Panc1 (cell line): ENCODE measurements at regions not wholly inside any gene's neighbourhood (a gene's known extent, or its start where the extent isn't known, plus 50 kb on each side); places are given as distances from the start of the nearest gene placed in this dataset.

ENCODE experiments used
- ATAC-seq: fragments of 200-7000 bp; cut with Tn5 transposase; 2 replicates; pipeline ENCODE4 v1.9.1; 2020; ENCODE audit warnings: mild to moderate bottlenecking, moderate library complexity
- BruUV-seq: library from RNA; stranded (reverse); fragments of 400-500 nt; replicated peaks from 2 replicates; lab custom pipeline; 2021; lab: Mats Ljungman, UMichigan
- CTCF ChIA-PET: fragments of 300-600 bp; sonication (Branson Sonifier 250); formaldehyde crosslinking; loops from one replicate; lab custom pipeline; 2022; ENCODE audit warnings: antibody characterized with exemption; lab: Charles Lee
- POLR2A ChIA-PET: fragments of 300-600 bp; sonication (Branson Sonifier 250); formaldehyde crosslinking; loops from one replicate; lab custom pipeline; 2022; ENCODE audit warnings: antibody characterized with exemption; lab: Charles Lee
- DNase-seq: peaks from one replicate; pipeline ENCODE4 v3.0.0-alpha.2; 2010; ENCODE audit warnings: low read depth, low spot score
- H3K27ac ChIP-seq: 2 replicates; pipeline ENCODE4 v1.5.1; 2011; ENCODE audit warnings: mild to moderate bottlenecking, low read length, inconsistent platforms
- H3K27me3 ChIP-seq: fragments of 200-500 bp; sonication (Bioruptor generic); 2 replicates; pipeline ENCODE4 v1.6.0; 2014; ENCODE audit warnings: low read length, inconsistent platforms; ENCODE audit not compliant: control insufficient read depth, insufficient read depth
- H3K36me3 ChIP-seq: fragments of 200-500 bp; sonication (Bioruptor generic); 2 replicates; pipeline ENCODE4 v1.5.1; 2014; ENCODE audit warnings: inconsistent platforms, mild to moderate bottlenecking, low read length, moderate library complexity; ENCODE audit not compliant: control insufficient read depth, insufficient read depth
- H3K4me1 ChIP-seq: 2 replicates; pipeline ENCODE4 v1.5.1; 2011; ENCODE audit warnings: inconsistent platforms, mild to moderate bottlenecking, low read length, moderate library complexity; ENCODE audit not compliant: control insufficient read depth, insufficient read depth
- H3K4me3 ChIP-seq, 2 experiments: 2 replicates each; pipeline ENCODE4 v1.5.1; 2011 to 2012; ENCODE audit warnings: low read depth in 2 of 2, low read length in 2 of 2, mild to moderate bottlenecking in 2 of 2, inconsistent platforms in 1 of 2, moderate library complexity in 1 of 2
- H3K9me3 ChIP-seq: fragments of 200-500 bp; sonication (Bioruptor generic); 2 replicates; pipeline ENCODE4 v1.5.1; 2014; ENCODE audit warnings: low read depth, mild to moderate bottlenecking, inconsistent platforms, low read length, moderate library complexity; ENCODE audit not compliant: control insufficient read depth, insufficient read depth
- POLR2AphosphoS5 ChIP-seq: IDR thresholded peaks from 2 replicates; pipeline ENCODE4 v1.6.1; 2012; ENCODE audit warnings: mild to moderate bottlenecking, low read depth, low read length, moderate library complexity
- SIN3A ChIP-seq: IDR thresholded peaks from 2 replicates; pipeline ENCODE4 v1.6.1; 2012; ENCODE audit warnings: low read depth, mild to moderate bottlenecking, low read length, moderate library complexity, borderline replicate concordance; ENCODE audit not compliant: insufficient read depth
- TCF7L2 ChIP-seq: IDR thresholded peaks from 2 replicates; pipeline ENCODE4 v1.6.1; 2011; ENCODE audit warnings: mild to moderate bottlenecking, low read depth, low read length, inconsistent platforms
- in situ Hi-C: cut with HindIII; loops from 2 replicates; pipeline ENCODE4 v1.10.0; 2016; ENCODE audit warnings: low sequenced_read_pairs, low pct_unique_long_range_greater_than_20kb
- intact Hi-C: fragments of 100-400 bp; cut with micrococcal nuclease; formaldehyde crosslinking; loops from one replicate; pipeline ENCODE4 v1.10.0; 2022; ENCODE audit not compliant: unreplicated experiment
- TF ChIP-seq, protein P1 (sequence below): fragments of 450-650 bp; IDR thresholded peaks from 2 replicates; pipeline ENCODE4 v1.5.1; 2017; ENCODE audit warnings: mild to moderate bottlenecking
- TF ChIP-seq, protein P2 (sequence below), 2 experiments: IDR thresholded peaks; 2 replicates each; pipeline ENCODE4 v1.6.1; 2011 to 2012; ENCODE audit warnings: low read depth in 2 of 2, control low read depth in 1 of 2, low read length in 1 of 2, mild to moderate bottlenecking in 1 of 2, moderate library complexity in 1 of 2; ENCODE audit not compliant: insufficient read depth in 1 of 2

DNA sequence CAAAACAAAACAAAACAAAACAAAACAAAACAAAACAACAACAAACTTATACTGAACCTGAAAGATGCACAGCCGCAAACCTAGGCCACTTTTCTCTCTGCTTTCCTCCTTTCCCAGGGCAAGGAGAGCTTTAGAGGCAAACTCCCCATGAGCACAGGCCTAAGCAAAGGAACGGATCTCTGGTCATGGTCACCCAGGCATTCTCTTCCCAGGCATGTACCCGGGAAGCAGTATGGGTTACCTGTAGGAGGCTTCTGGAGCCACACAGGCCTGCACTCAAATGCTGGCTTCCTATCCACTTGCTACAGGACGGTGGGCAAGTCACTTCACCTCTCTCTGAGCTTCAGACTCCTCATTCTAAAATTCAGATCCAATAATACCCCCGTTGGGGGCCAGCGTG lies 171.8 kb downstream of the SMAD6 start:
- ATAC-seq, result peak; percentile 37; the same call in 1 of the 2 replicates
- ChIA-PET CTCF (interaction anchor here (0.5 kb wide), 1 partner anchor 70 kb away, joined by 3 read pairs; no protein-coding TSS in a partner anchor), POLR2A (interaction anchor here (0.5 kb wide), 1 partner anchor 73 kb away, joined by 6 read pairs; no protein-coding TSS in a partner anchor)
- DNase-seq, result no peak
- H3K27ac ChIP-seq, result peak overlapping the region; percentile 80
- H3K36me3 ChIP-seq, result no peaks in the 10 kb centered on the region
- H3K9me3 ChIP-seq, result peaks cover 12% of the 10 kb centered on the region; the same call in 1 of the 2 replicates
- peaks cover 53% of the 10 kb centered on the region for H3K4me1 ChIP-seq
- TF ChIP-seq, protein P1, sequence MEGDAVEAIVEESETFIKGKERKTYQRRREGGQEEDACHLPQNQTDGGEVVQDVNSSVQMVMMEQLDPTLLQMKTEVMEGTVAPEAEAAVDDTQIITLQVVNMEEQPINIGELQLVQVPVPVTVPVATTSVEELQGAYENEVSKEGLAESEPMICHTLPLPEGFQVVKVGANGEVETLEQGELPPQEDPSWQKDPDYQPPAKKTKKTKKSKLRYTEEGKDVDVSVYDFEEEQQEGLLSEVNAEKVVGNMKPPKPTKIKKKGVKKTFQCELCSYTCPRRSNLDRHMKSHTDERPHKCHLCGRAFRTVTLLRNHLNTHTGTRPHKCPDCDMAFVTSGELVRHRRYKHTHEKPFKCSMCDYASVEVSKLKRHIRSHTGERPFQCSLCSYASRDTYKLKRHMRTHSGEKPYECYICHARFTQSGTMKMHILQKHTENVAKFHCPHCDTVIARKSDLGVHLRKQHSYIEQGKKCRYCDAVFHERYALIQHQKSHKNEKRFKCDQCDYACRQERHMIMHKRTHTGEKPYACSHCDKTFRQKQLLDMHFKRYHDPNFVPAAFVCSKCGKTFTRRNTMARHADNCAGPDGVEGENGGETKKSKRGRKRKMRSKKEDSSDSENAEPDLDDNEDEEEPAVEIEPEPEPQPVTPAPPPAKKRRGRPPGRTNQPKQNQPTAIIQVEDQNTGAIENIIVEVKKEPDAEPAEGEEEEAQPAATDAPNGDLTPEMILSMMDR, result no peak
- TF ChIP-seq SIN3A, result no peak
- H3K27me3 ChIP-seq, result no peaks in the 10 kb centered on the region
- BruUV-seq, result no TSS peak
- in situ Hi-C loops, result no loop called here
- no peak overlapping the region for H3K4me3 ChIP-seq
- intact Hi-C loops, result no loop called here

DNA sequence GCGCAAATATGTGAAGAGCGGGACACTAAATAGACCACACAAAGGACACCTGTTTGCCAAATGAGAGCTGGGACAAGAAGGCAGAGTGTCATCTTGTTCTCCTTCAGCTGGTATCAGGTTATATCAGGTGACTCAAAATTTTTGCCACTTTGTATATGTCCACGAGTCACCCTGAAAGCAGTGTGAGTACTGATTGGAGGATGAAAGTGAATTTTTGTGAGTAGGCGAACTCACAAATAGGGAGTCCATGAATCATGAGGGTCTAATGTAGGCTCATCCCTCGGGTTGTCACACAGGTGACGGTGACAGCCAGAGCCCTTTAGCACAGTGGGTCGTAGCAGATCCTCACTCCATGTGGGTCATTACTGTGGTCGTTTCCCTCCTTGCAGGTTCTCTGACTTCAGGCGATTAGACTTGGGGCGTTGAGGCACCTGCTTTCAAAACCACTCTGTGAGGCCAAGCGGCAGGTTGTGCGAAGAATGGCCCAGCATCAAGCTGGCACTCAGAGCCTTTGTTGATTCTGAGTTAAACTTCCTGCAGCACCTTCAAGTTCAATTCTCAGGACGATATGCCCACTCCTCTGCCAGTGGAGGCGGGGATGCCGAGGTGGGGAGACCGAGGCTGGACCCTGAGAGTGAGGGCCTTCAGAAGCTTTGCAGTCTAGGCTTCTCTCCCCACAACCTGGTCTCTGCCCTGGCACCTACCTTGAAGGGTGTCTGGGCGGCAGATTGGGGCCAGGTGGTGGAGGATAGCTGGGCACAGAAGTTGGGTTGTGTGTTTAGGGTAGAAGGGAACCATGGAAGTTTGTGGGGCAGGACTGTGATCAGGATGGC lies 173.8 kb downstream of the SMAD6 start:
- in situ Hi-C loops, result no loop called here
- Histone ChIP-seq H3K4me1 (peaks cover 68% of the 10 kb centered on the region), H3K9me3 (no peaks in the 10 kb centered on the region; the same call in 1 of the 2 replicates), H3K4me3 (no peak overlapping the region), H3K27me3 (no peaks in the 10 kb centered on the region), H3K27ac (peak overlapping the region; percentile 98), H3K36me3 (no peaks in the 10 kb centered on the region)
- ATAC-seq, result no peak
- ChIA-PET CTCF (no interaction called here), POLR2A (no interaction called here)
- intact Hi-C loops, result no loop called here
- TF ChIP-seq POLR2AphosphoS5 (no peak), TCF7L2 (no peak)
- TF ChIP-seq, protein P2, sequence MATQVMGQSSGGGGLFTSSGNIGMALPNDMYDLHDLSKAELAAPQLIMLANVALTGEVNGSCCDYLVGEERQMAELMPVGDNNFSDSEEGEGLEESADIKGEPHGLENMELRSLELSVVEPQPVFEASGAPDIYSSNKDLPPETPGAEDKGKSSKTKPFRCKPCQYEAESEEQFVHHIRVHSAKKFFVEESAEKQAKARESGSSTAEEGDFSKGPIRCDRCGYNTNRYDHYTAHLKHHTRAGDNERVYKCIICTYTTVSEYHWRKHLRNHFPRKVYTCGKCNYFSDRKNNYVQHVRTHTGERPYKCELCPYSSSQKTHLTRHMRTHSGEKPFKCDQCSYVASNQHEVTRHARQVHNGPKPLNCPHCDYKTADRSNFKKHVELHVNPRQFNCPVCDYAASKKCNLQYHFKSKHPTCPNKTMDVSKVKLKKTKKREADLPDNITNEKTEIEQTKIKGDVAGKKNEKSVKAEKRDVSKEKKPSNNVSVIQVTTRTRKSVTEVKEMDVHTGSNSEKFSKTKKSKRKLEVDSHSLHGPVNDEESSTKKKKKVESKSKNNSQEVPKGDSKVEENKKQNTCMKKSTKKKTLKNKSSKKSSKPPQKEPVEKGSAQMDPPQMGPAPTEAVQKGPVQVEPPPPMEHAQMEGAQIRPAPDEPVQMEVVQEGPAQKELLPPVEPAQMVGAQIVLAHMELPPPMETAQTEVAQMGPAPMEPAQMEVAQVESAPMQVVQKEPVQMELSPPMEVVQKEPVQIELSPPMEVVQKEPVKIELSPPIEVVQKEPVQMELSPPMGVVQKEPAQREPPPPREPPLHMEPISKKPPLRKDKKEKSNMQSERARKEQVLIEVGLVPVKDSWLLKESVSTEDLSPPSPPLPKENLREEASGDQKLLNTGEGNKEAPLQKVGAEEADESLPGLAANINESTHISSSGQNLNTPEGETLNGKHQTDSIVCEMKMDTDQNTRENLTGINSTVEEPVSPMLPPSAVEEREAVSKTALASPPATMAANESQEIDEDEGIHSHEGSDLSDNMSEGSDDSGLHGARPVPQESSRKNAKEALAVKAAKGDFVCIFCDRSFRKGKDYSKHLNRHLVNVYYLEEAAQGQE (IDR thresholded peaks at IDR 0.05; ENCODE audit: insufficient read depth in 1 of 2, low read depth in 2 of 2, low read length in 1 of 2), result no peak
- no TSS peak for BruUV-seq
- no peak for DNase-seq

DNA sequence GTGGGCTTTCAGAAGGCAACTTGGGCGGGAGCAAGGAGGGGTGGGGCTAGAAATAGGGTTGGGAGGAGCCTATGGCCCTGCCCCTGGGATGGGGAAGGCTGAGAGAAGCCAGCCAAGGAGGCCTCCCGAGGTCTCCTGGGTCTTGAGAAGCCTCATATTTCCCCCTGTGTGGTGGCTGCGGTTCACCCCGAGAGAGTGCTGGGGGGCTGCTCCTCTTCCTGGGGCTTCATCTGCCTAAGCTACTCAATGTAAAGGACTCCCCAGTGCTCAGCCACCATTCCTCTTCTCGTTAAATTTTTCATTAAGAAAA lies 174.3 kb downstream of the SMAD6 start:
- in situ Hi-C loops (no loop called here), intact Hi-C loops (no loop called here)
- Histone ChIP-seq H3K9me3 (no peaks in the 10 kb centered on the region; the same call in 1 of the 2 replicates), H3K4me3 (no peak overlapping the region), H3K27ac (peak overlapping the region; percentile 98), H3K4me1 (peaks cover 72% of the 10 kb centered on the region), H3K36me3 (no peaks in the 10 kb centered on the region), H3K27me3 (no peaks in the 10 kb centered on the region)
- ChIA-PET CTCF (no interaction called here), POLR2A (no interaction called here)
- BruUV-seq, result no TSS peak
- ATAC-seq, result no peak
- TF ChIP-seq SIN3A, result no peak
- DNase-seq, result no peak
